NCI-H345 (cell line): ENCODE measurements at regions not wholly inside any gene's neighbourhood (a gene's known extent, or its start where the extent isn't known, plus 50 kb on each side); places are given as distances from the start of the nearest gene placed in this dataset.
A peak's percentile ranks its signal among the peaks of the same experiment; 100 is the strongest.

Experiments
- DNase-seq: peaks from one replicate; lab custom pipeline; 2025; lab: John Stamatoyannopoulos, UW

- DNase-seq, result no peak
Measured at GRCh38 chr6:56407883-56408410, 160.6 kb upstream of the COL21A1 start.

- DNase-seq, result no peak
Measured at GRCh38 chr6:56406276-56407269, 159.2 kb upstream of the COL21A1 start.

GRCh38 chr6:56404599-56404998, 157.2 kb upstream of the COL21A1 start:
- DNase-seq, result no peak

- no peak for DNase-seq
Measured at GRCh38 chr6:56403745-56404144, 156.4 kb upstream of the COL21A1 start.

GRCh38 chr6:56401477-56402070, 154.2 kb upstream of the COL21A1 start:
- DNase-seq, result no peak

GRCh38 chr6:56400273-56400672, 152.9 kb upstream of the COL21A1 start:
- DNase-seq, result no peak

GRCh38 chr6:56399672-56400263, 152.4 kb upstream of the COL21A1 start:
- peak; percentile 33 for DNase-seq

GRCh38 chr6:56399250-56399671, 151.9 kb upstream of the COL21A1 start:
- DNase-seq, result no peak

GRCh38 chr6:56396435-56396834, 149.1 kb upstream of the COL21A1 start:
- no peak for DNase-seq

GRCh38 chr6:56393615-56394612, 146.5 kb upstream of the COL21A1 start:
- no peak for DNase-seq

- DNase-seq, result no peak
Measured at GRCh38 chr6:56388415-56388755, 141.0 kb upstream of the COL21A1 start.

- peak; percentile 83 for DNase-seq
Measured at GRCh38 chr6:56387621-56388414, 140.4 kb upstream of the COL21A1 start.

- DNase-seq, result no peak
Measured at GRCh38 chr6:56386717-56387116, 139.3 kb upstream of the COL21A1 start.

GRCh38 chr6:56385981-56386593, 138.7 kb upstream of the COL21A1 start:
- no peak for DNase-seq

- no peak for DNase-seq
Measured at GRCh38 chr6:56383160-56383559, 135.8 kb upstream of the COL21A1 start.

GRCh38 chr6:56382416-56382940, 135.1 kb upstream of the COL21A1 start:
- no peak for DNase-seq

GRCh38 chr6:56381801-56382251, 134.4 kb upstream of the COL21A1 start:
- no peak for DNase-seq

- DNase-seq, result no peak
Measured at GRCh38 chr6:56380476-56380875, 133.1 kb upstream of the COL21A1 start.

GRCh38 chr6:56378966-56379585, 131.7 kb upstream of the COL21A1 start:
- DNase-seq, result no peak
